Tibial nerve (tissue), 4 donors: ENCODE measurements at regions not wholly inside any gene's neighbourhood (a gene's known extent, or its start where the extent isn't known, plus 50 kb on each side); places are given as distances from the start of the nearest gene placed in this dataset.

Experiments
- EP300 ChIP-seq, 2 donors: sonication (generic); formaldehyde crosslinking; IDR thresholded peaks; one replicate each; pipeline ENCODE4 v1.6.1; 2017; ENCODE audit warnings: antibody characterized with exemption in 2 of 2, mild to moderate bottlenecking in 1 of 2
- POLR2A ChIP-seq, 2 donors: fragments of 450-650 bp; IDR thresholded peaks; one replicate each; pipeline ENCODE4 v1.6.1; 2017; ENCODE audit warnings: antibody characterized with exemption in 2 of 2, mild to moderate bottlenecking in 2 of 2, moderate library complexity in 2 of 2
- TF ChIP-seq, protein P1 (sequence below), 5 experiments: fragments of 200-600 bp in 3 of 5; fragments of 450-650 bp in 2 of 5; sonication (generic) in 3 of 5; IDR thresholded peaks; one replicate each; pipeline ENCODE4 v1.5.1; 2016 to 2019; ENCODE audit warnings: antibody characterized with exemption in 5 of 5, mild to moderate bottlenecking in 3 of 5, moderate library complexity in 2 of 5

- TF ChIP-seq, protein P1, sequence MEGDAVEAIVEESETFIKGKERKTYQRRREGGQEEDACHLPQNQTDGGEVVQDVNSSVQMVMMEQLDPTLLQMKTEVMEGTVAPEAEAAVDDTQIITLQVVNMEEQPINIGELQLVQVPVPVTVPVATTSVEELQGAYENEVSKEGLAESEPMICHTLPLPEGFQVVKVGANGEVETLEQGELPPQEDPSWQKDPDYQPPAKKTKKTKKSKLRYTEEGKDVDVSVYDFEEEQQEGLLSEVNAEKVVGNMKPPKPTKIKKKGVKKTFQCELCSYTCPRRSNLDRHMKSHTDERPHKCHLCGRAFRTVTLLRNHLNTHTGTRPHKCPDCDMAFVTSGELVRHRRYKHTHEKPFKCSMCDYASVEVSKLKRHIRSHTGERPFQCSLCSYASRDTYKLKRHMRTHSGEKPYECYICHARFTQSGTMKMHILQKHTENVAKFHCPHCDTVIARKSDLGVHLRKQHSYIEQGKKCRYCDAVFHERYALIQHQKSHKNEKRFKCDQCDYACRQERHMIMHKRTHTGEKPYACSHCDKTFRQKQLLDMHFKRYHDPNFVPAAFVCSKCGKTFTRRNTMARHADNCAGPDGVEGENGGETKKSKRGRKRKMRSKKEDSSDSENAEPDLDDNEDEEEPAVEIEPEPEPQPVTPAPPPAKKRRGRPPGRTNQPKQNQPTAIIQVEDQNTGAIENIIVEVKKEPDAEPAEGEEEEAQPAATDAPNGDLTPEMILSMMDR (IDR thresholded peaks at IDR 0.05), result no peak
- TF ChIP-seq POLR2A (IDR thresholded peaks at IDR 0.05) (no peak), EP300 (IDR thresholded peaks at IDR 0.05) (no peak)
Observed at GRCh38 chr1:187691439-187691838, 862.7 kb downstream of the PLA2G4A start.
